ENCODE measurements at regions not wholly inside any gene's neighbourhood (a gene's known extent, or its start where the extent isn't known, plus 50 kb on each side); places are given as distances from the start of the nearest gene placed in this dataset.

DNA sequence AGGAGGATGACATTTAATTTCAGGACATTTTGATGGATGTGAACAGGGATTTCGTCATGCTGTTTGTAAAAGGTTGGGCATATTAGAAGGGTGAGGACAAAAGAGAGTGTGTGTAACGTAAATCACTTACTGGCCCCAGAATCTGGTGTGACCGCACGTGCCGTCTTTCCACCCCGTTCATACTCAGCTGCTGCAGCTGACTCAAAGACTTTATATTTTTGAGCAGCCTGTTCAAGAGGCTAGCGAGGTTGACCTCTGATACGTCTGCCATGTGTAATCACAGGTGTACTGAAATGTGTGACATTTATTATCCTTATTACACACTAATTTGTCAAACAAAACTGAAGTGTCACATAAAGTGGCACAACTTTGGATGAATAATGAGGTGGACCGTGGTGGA, 66.5 kb upstream of the ERRFI1 start:
- FAIRE-seq (no peak), DNase-seq (ENCODE audit: low read depth in 1 of 2, low spot score in 2 of 2) (no peak)
- no peak overlapping the region for H4K8ac ChIP-seq (ENCODE audit: extremely low read depth, insufficient read depth, low read length)
- no peak for TF ChIP-seq RXRA (IDR thresholded peaks at IDR 0.05; ENCODE audit: insufficient read depth, low read depth, low read length)
- no peak for TF ChIP-seq GTF2F1 (IDR thresholded peaks at IDR 0.05; ENCODE audit: borderline replicate concordance, low read depth, low read length)
- TF ChIP-seq, protein P1, sequence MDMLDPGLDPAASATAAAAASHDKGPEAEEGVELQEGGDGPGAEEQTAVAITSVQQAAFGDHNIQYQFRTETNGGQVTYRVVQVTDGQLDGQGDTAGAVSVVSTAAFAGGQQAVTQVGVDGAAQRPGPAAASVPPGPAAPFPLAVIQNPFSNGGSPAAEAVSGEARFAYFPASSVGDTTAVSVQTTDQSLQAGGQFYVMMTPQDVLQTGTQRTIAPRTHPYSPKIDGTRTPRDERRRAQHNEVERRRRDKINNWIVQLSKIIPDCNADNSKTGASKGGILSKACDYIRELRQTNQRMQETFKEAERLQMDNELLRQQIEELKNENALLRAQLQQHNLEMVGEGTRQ (IDR thresholded peaks at IDR 0.05; ENCODE audit: low read length) = no peak
- TF ChIP-seq RAD21 (IDR thresholded peaks at IDR 0.05 in 1 of 2, conservative IDR thresholded peaks at IDR 0.05 in 1 of 2; ENCODE audit: low read depth in 2 of 2, low read length in 2 of 2) = no peak
- TF ChIP-seq ZNF274 (IDR thresholded peaks at IDR 0.05; ENCODE audit: borderline replicate concordance, extremely low read depth, low read length) = no peak
- no peak for TF ChIP-seq SAP30 (IDR thresholded peaks at IDR 0.05; ENCODE audit: insufficient read depth, insufficient replicate concordance, low read length)
- TF ChIP-seq, protein P2, sequence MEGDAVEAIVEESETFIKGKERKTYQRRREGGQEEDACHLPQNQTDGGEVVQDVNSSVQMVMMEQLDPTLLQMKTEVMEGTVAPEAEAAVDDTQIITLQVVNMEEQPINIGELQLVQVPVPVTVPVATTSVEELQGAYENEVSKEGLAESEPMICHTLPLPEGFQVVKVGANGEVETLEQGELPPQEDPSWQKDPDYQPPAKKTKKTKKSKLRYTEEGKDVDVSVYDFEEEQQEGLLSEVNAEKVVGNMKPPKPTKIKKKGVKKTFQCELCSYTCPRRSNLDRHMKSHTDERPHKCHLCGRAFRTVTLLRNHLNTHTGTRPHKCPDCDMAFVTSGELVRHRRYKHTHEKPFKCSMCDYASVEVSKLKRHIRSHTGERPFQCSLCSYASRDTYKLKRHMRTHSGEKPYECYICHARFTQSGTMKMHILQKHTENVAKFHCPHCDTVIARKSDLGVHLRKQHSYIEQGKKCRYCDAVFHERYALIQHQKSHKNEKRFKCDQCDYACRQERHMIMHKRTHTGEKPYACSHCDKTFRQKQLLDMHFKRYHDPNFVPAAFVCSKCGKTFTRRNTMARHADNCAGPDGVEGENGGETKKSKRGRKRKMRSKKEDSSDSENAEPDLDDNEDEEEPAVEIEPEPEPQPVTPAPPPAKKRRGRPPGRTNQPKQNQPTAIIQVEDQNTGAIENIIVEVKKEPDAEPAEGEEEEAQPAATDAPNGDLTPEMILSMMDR (IDR thresholded peaks at IDR 0.05; ENCODE audit: control extremely low read depth in 1 of 3, insufficient read depth in 1 of 3, low read depth in 1 of 3, low read length in 3 of 3) = no peak
- no peak for TF ChIP-seq TBP (IDR thresholded peaks at IDR 0.05; ENCODE audit: low read depth, low read length)
- no peak for TF ChIP-seq BCL11A (IDR thresholded peaks at IDR 0.05; ENCODE audit: low read depth in 2 of 2, low read length in 2 of 2)
- TF ChIP-seq BRCA1 (IDR thresholded peaks at IDR 0.05; ENCODE audit: low read depth, low read length) = no peak
- TF ChIP-seq YY1 (IDR thresholded peaks at IDR 0.05; ENCODE audit: low read depth, low read length) = no peak

More for the DNA sequence above, 66.5 kb upstream of the ERRFI1 start:
- no peak overlapping the region for H3K14ac ChIP-seq (ENCODE audit: insufficient read length)
- no peak overlapping the region for H3K23ac ChIP-seq (ENCODE audit: insufficient read length)
- H3K4ac ChIP-seq (replicated peaks; ENCODE audit: insufficient read length, low read depth, low read length) = no peak overlapping the region
- no peak overlapping the region for H3K9ac ChIP-seq (replicated peaks in 1 of 4; ENCODE audit: extremely low read depth in 1 of 4, low read depth in 3 of 4, low read length in 3 of 4)
- no peak overlapping the region for H2BK5ac ChIP-seq (ENCODE audit: low read depth, low read length)
- H4K20me1 ChIP-seq (replicated peaks in 1 of 2; ENCODE audit: control insufficient read depth in 1 of 2, insufficient read depth in 2 of 2, low read length in 2 of 2) = no peaks in the 10 kb centered on the region
- no peaks in the 10 kb centered on the region for H3K79me2 ChIP-seq (ENCODE audit: control insufficient read depth in 1 of 2, insufficient read depth in 2 of 2, low read length in 2 of 2)
- no peak overlapping the region for H4K5ac ChIP-seq (ENCODE audit: insufficient read length, low read depth, low read length)
- no peak overlapping the region for H2BK20ac ChIP-seq (ENCODE audit: low read length)
- no peaks in the 10 kb centered on the region for H3K79me1 ChIP-seq (ENCODE audit: low read depth, low read length)
- H4K91ac ChIP-seq (replicated peaks; ENCODE audit: insufficient read length, low read length) = no peak overlapping the region
- H3K27ac ChIP-seq (ENCODE audit: low read depth, low read length) = no peak overlapping the region
- ChIA-PET POLR2A (ENCODE audit: partially characterized antibody) (no interaction called here), CTCF (ENCODE audit: partially characterized antibody) (no interaction called here)
- H3K36me3 ChIP-seq (ENCODE audit: control insufficient read depth in 2 of 4, insufficient read depth in 4 of 4, low read length in 3 of 4) = no peaks in the 10 kb centered on the region
- no peaks in the 10 kb centered on the region for H3K27me3 ChIP-seq (replicated peaks in 1 of 4; ENCODE audit: control insufficient read depth in 3 of 4, extremely low read depth in 1 of 4, insufficient read depth in 3 of 4, low read length in 3 of 4)
- no peak overlapping the region for H2BK120ac ChIP-seq (replicated peaks; ENCODE audit: low read depth, low read length)
- H3K56ac ChIP-seq (replicated peaks; ENCODE audit: insufficient read length, low read depth, low read length) = no peak overlapping the region
- H2AFZ ChIP-seq (ENCODE audit: low read length) = no peak overlapping the region
- H2BK15ac ChIP-seq (ENCODE audit: low read length) = no peak overlapping the region
- no peak overlapping the region for H3K4me3 ChIP-seq (ENCODE audit: extremely low read depth in 1 of 4, insufficient read depth in 2 of 4, low read depth in 3 of 4, low read length in 4 of 4)
- no peak overlapping the region for H2BK12ac ChIP-seq (ENCODE audit: low read depth, low read length)
- no peaks in the 10 kb centered on the region for H3K9me3 ChIP-seq (ENCODE audit: insufficient read depth in 2 of 2, low read depth in 1 of 2, low read length in 1 of 2)
- H2AK5ac ChIP-seq (ENCODE audit: low read depth, low read length) = no peak overlapping the region
- H3K4me1 ChIP-seq (replicated peaks in 1 of 4; ENCODE audit: control insufficient read depth in 3 of 4, insufficient read depth in 4 of 4, low read length in 3 of 4) = no peaks in the 10 kb centered on the region
- no peak overlapping the region for H3K18ac ChIP-seq (ENCODE audit: extremely low read depth, low read length)
- no peaks in the 10 kb centered on the region for H3K23me2 ChIP-seq (ENCODE audit: low read depth, low read length)
- H3K4me2 ChIP-seq (ENCODE audit: insufficient read depth in 1 of 2, low read depth in 2 of 2, low read length in 2 of 2) = no peak overlapping the region
- WGBS, 2 experiments (ENCODE audit: extremely low coverage in 1 of 2, insufficient coverage in 1 of 2, insufficient read length in 1 of 2, insufficient replicate concordance in 2 of 2, low coverage in 1 of 2, low lambda C conversion rate in 2 of 2, missing lambda C conversion rate in 1 of 2) = 93% methylated on average over 9 of the region's 9 CpGs; no CpG with 5 or more reads in 1 of the 2 experiments

Measured in H1 (cell line).